ENCODE measurements at regions not wholly inside any gene's neighbourhood (a gene's known extent, or its start where the extent isn't known, plus 50 kb on each side); places are given as distances from the start of the nearest gene placed in this dataset.

GRCh38 chr1:4005431-4005830 is 105.4 kb upstream of the C1orf174 start:
- no peaks in the 10 kb centered on the region for H3K27me3 Mint-ChIP-seq
- CTCF ChIA-PET = no interaction called here

GRCh38 chr1:4006676-4007374 is 106.8 kb upstream of the C1orf174 start:
- H3K36me3 Mint-ChIP-seq (ENCODE audit: low read depth) = no peaks in the 10 kb centered on the region
- DNase-seq (no peak), ATAC-seq (no peak)
- no peak overlapping the region for H3K27ac Mint-ChIP-seq
- CTCF ChIA-PET = no interaction called here
- H3K9me3 Mint-ChIP-seq (ENCODE audit: low read depth) = peaks cover 6% of the 10 kb centered on the region
- POLR2A ChIA-PET = no interaction called here
- intact Hi-C loops (cut with DNase I, micrococcal nuclease) = no loop called here
- no peaks in the 10 kb centered on the region for H3K4me1 Mint-ChIP-seq
- H3K27me3 Mint-ChIP-seq = no peaks in the 10 kb centered on the region
- H3K4me3 Mint-ChIP-seq = no peak overlapping the region

More at GRCh38 chr1:4005431-4005830, 105.4 kb upstream of the C1orf174 start:
- Mint-ChIP-seq H3K36me3 (ENCODE audit: low read depth) (no peaks in the 10 kb centered on the region), H3K27ac (no peak overlapping the region), H3K4me3 (no peak overlapping the region), H3K9me3 (ENCODE audit: low read depth) (peaks cover 6% of the 10 kb centered on the region), H3K4me1 (no peaks in the 10 kb centered on the region)
- no peak for ATAC-seq
- intact Hi-C loops (cut with DNase I, micrococcal nuclease) = no loop called here
- POLR2A ChIA-PET = no interaction called here
- DNase-seq = no peak

- no peaks in the 10 kb centered on the region for H3K4me1 Mint-ChIP-seq
- ChIA-PET CTCF (interaction anchor here (0.6 kb wide), 1 partner anchor 45 kb away, joined by 4 read pairs; no protein-coding TSS in a partner anchor), POLR2A (no interaction called here)
- peaks cover 3% of the 10 kb centered on the region for H3K27me3 Mint-ChIP-seq
- intact Hi-C loops (cut with DNase I, micrococcal nuclease) = no loop called here
- H3K4me3 Mint-ChIP-seq = no peak overlapping the region
- DNase-seq (no peak), ATAC-seq (no peak)
- no peak overlapping the region for H3K27ac Mint-ChIP-seq
- peaks cover 6% of the 10 kb centered on the region for H3K9me3 Mint-ChIP-seq (ENCODE audit: low read depth)
- H3K36me3 Mint-ChIP-seq (ENCODE audit: low read depth) = no peaks in the 10 kb centered on the region
These were observed 110.2 kb upstream of the C1orf174 start for GRCh38 chr1:4010284-4010683.

GRCh38 chr1:4010814-4011605 is 110.9 kb upstream of the C1orf174 start:
- Mint-ChIP-seq H3K36me3 (ENCODE audit: low read depth) (no peaks in the 10 kb centered on the region), H3K4me3 (no peak overlapping the region), H3K27me3 (peaks cover 3% of the 10 kb centered on the region), H3K4me1 (no peaks in the 10 kb centered on the region), H3K27ac (no peak overlapping the region), H3K9me3 (ENCODE audit: low read depth) (peaks cover 6% of the 10 kb centered on the region)
- DNase-seq (no peak), ATAC-seq (no peak)
- POLR2A ChIA-PET = no interaction called here
- CTCF ChIA-PET = no interaction called here
- intact Hi-C loops (cut with DNase I, micrococcal nuclease) = no loop called here

DNA sequence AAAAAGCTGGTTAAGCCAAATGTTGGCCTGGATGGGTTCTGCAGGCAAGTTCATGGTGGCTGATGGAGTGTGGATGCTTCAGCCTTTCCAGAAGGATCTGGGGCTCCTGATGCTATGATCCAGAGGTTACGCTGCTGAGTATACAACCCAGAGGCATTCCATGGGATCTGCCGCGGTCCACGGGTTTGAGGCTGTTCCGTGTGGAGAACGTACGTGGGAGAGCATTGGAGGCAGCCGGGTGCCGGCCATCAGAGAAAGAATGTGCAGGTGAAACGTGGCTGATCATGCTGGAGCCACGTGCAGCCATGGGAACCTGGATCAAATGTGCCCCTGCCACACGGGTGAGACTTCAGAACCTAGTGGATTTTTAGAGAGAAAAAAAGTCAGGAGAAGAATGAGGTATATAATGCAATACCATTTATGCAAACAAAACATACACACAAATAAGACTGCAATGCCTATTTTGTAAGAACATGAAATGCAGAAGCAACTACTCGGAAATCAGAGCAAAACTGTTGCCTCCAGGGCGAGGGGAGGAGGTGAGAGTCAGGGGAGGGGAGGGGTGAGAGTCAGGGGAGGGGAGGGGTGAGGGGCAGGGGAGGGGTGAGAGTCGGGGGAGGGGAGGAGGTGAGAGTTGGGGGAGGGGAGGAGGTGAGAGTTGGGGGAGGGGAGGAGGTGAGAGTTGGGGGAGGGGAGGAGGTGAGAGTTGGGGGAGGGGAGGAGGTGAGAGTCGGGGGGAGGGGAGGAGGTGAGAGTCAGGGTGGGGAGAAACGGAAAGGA is 116.5 kb upstream of the C1orf174 start:
- H3K4me3 Mint-ChIP-seq = no peak overlapping the region
- DNase-seq (no peak), ATAC-seq (no peak)
- H3K27me3 Mint-ChIP-seq = peaks cover 3% of the 10 kb centered on the region
- no peaks in the 10 kb centered on the region for H3K9me3 Mint-ChIP-seq (ENCODE audit: low read depth)
- no peak overlapping the region for H3K27ac Mint-ChIP-seq
- ChIA-PET POLR2A (no interaction called here), CTCF (interaction anchor here (0.5 kb wide), 1 partner anchor 1196 kb away, joined by 3 read pairs; no protein-coding TSS in a partner anchor)
- no peaks in the 10 kb centered on the region for H3K4me1 Mint-ChIP-seq
- H3K36me3 Mint-ChIP-seq (ENCODE audit: low read depth) = no peaks in the 10 kb centered on the region
- intact Hi-C loops (cut with DNase I, micrococcal nuclease) = no loop called here

DNA sequence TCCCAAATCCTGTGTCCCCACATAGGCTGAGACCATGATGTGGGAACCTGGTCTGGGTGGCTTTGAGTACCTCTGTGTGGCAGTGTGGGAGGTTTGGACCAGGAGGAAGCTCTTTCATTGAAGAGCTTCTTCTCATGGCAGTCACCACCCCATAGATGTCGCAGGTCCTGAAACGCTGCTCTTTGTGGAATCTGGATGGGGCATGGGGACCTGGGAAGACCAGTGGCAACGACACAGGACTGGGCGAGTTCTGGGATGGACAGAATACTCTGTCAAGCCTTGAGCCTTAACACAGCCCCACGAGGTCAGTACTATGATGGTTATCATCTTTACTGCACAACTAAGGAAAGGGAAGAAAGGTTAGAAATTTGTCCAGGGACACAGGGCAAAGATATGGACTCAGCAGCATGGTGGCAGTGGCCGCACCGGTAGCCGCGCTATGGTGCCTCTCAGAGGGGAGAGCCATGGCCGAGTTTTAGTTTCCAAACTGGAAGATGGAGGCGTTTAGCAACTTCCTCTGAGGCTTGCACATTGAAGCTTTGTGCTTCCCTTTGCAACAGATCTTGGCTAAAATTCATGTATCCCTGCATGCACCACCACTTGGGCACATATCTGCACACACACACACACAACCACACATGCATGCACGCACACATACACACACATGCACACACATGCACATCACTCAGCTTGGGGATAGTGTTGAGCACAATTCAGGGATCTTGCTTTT is 117.7 kb upstream of the C1orf174 start:
- H3K27me3 Mint-ChIP-seq = no peaks in the 10 kb centered on the region
- ATAC-seq (no peak), DNase-seq (no peak)
- ChIA-PET POLR2A (no interaction called here), CTCF (no interaction called here)
- no peak overlapping the region for H3K27ac Mint-ChIP-seq
- H3K4me1 Mint-ChIP-seq = no peaks in the 10 kb centered on the region
- no peaks in the 10 kb centered on the region for H3K9me3 Mint-ChIP-seq (ENCODE audit: low read depth)
- H3K4me3 Mint-ChIP-seq = no peak overlapping the region
- intact Hi-C loops (cut with DNase I, micrococcal nuclease) = no loop called here
- no peaks in the 10 kb centered on the region for H3K36me3 Mint-ChIP-seq (ENCODE audit: low read depth)

DNA sequence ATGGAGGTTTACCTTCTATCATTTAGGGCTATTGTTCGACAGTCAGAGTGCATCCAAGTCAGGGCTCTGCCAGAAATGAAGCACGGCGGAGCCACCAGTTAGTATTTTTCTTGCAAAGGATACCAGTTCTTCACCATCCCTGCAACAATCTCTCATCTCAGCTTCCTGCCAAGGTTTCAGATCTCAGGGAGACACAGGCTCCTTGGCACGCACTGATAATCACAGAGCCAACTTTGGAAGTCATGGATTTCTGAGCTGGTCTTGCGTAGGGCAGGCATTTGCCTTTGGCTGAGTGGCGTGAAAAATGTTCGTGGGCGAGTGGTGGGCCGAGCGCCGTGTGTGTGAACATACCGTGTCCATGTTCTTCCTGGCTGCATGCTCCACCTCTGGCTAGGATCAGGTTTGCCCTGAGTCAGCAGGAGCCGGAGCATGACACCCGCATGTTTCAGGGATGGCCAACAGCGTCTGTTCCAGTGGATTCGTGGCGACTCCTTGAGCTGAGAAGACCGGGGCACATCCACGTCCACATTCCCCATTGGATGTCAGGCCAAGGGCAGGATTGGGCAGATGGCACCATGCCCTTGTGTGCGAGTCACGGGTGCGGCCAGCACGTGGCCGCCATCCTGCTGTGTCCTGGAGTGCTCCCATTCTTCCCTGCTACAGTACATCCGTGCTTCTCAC is 118.5 kb upstream of the C1orf174 start:
- DNase-seq (no peak), ATAC-seq (no peak)
- Mint-ChIP-seq H3K27me3 (no peaks in the 10 kb centered on the region), H3K4me3 (no peak overlapping the region), H3K36me3 (ENCODE audit: low read depth) (no peaks in the 10 kb centered on the region), H3K27ac (no peak overlapping the region), H3K9me3 (ENCODE audit: low read depth) (no peaks in the 10 kb centered on the region), H3K4me1 (no peaks in the 10 kb centered on the region)
- ChIA-PET POLR2A (no interaction called here), CTCF (interaction anchor here (0.6 kb wide), 1 partner anchor 217 kb away, joined by 3 read pairs; no protein-coding TSS in a partner anchor)
- intact Hi-C loops (cut with DNase I, micrococcal nuclease) = no loop called here

DNA sequence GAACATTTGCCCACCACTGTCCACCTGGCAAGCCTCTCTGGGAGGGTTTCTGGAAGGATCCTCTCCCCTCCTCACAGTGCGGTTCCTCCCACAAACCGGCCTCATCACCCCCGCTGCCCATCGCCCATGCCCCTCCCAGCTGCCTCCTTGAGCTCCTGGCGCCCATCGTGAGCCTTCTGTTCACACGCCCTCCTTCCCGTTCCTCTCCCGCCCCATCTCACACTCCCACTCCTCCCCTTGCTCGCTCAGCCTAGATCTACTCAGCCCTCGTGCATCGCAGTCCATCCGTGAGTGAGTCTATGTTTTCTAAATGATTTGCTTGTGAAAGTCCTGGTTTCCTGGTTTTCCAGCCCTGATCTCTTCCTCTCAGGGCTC is 119.1 kb upstream of the C1orf174 start:
- ATAC-seq = no peak
- Mint-ChIP-seq H3K27ac (no peak overlapping the region), H3K36me3 (ENCODE audit: low read depth) (no peaks in the 10 kb centered on the region), H3K9me3 (ENCODE audit: low read depth) (no peaks in the 10 kb centered on the region), H3K4me1 (no peaks in the 10 kb centered on the region), H3K4me3 (no peak overlapping the region), H3K27me3 (no peaks in the 10 kb centered on the region)
- DNase-seq = no peak
- intact Hi-C loops (cut with DNase I, micrococcal nuclease) = no loop called here
- CTCF ChIA-PET = interaction anchor here (0.6 kb wide), 1 partner anchor 218 kb away, joined by 3 read pairs; no protein-coding TSS in a partner anchor
- POLR2A ChIA-PET = no interaction called here

DNA sequence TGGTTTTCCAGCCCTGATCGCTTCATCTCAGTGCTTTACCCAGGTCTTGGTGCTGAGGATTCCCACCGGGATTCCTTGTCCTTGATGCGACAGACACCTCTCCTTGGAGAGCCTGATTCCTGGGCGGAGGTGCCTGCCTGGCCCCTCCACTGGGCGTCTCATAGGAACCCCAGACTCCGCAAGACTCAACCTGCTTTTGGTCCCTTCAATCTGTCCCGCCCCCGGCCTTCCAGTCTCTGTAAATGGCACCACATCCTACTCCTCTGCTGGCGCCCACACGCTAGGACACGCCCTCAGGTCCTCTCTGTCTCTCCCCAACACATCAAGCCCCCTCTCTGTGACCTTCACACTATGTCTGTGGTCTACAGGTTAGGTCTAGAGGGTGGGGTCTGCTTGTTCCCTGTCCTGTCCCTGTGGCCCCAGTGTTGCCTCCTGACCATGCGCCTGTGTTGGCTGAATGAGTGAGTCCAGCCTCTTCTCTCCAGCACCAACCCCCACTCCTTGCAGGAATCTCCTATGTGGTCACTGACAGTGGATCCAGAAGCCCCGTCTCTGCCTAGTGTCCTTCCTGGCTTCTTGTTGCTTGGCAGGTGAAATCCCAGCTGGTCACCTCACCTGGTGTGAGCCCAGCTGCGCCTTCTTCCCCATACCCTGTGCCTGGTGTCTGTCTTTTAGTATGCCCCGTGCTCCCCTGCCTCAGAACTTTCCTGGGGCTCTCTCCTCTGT is 119.7 kb upstream of the C1orf174 start:
- Mint-ChIP-seq H3K4me3 (no peak overlapping the region), H3K27ac (no peak overlapping the region), H3K27me3 (no peaks in the 10 kb centered on the region), H3K36me3 (ENCODE audit: low read depth) (no peaks in the 10 kb centered on the region), H3K4me1 (no peaks in the 10 kb centered on the region), H3K9me3 (ENCODE audit: low read depth) (no peaks in the 10 kb centered on the region)
- intact Hi-C loops (cut with DNase I, micrococcal nuclease) = no loop called here
- ChIA-PET CTCF (no interaction called here), POLR2A (no interaction called here)
- no peak for ATAC-seq
- DNase-seq = no peak

DNA sequence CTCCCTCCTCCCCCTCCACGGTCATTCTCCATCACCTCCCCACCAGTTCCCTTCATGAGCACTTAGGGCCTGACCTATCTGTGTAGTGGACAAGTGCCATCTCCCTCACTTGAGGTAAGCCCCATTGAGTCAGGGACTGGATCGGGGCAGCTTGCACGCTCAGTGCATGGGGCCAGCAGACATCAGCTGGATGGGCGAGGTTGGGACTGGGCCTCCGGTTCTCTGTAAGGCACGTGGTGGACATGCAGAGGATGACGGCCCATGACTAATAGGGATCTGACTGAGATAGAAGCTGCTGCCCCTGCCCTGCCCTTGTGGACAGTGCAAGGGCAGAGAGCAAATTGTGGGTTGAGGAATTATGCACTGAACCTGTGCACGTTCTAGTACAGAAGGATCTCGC is 120.4 kb upstream of the C1orf174 start:
- H3K27ac Mint-ChIP-seq = no peak overlapping the region
- intact Hi-C loops (cut with DNase I, micrococcal nuclease) = no loop called here
- ChIA-PET POLR2A (no interaction called here), CTCF (no interaction called here)
- H3K4me3 Mint-ChIP-seq = no peak overlapping the region
- no peaks in the 10 kb centered on the region for H3K9me3 Mint-ChIP-seq (ENCODE audit: low read depth)
- DNase-seq (no peak), ATAC-seq (no peak)
- H3K36me3 Mint-ChIP-seq (ENCODE audit: low read depth) = no peaks in the 10 kb centered on the region
- H3K27me3 Mint-ChIP-seq = peaks cover 3% of the 10 kb centered on the region
- H3K4me1 Mint-ChIP-seq = no peaks in the 10 kb centered on the region

All from activated CD4-positive, alpha-beta T cell treated with anti-CD3 and anti-CD28 coated beads for 36 hours (primary cell).